Liver (tissue), 8 donors: ENCODE measurements at regions not wholly inside any gene's neighbourhood (a gene's known extent, or its start where the extent isn't known, plus 50 kb on each side); places are given as distances from the start of the nearest gene placed in this dataset.

Experiments used
- DNase-seq: peaks from one replicate; pipeline ENCODE4 v3.0.0-alpha.2; 2017; ENCODE audit warnings: low spot score
- H3K27ac ChIP-seq, 2 donors: one replicate each; pipeline ENCODE4 v1.7.0; 2013; ENCODE audit warnings: inconsistent platforms in 2 of 2, low read length in 2 of 2, control low read depth in 1 of 2, low read depth in 1 of 2, mild to moderate bottlenecking in 1 of 2
- H3K27me3 ChIP-seq, 4 donors: one replicate each; pipeline versions ENCODE4 v1.6.1 to v1.7.0; 2013; ENCODE audit warnings: low read length in 3 of 4, inconsistent platforms in 1 of 4, mild to moderate bottlenecking in 1 of 4, moderate library complexity in 1 of 4; ENCODE audit not compliant: control insufficient read depth in 4 of 4, insufficient read depth in 4 of 4
- H3K36me3 ChIP-seq, 4 donors: one replicate each; pipeline versions ENCODE4 v1.6.1 to v1.7.0; 2013; ENCODE audit warnings: low read length in 3 of 4, mild to moderate bottlenecking in 3 of 4, low read depth in 1 of 4, moderate library complexity in 1 of 4; ENCODE audit not compliant: control insufficient read depth in 4 of 4, insufficient read depth in 3 of 4
- H3K4me1 ChIP-seq, 4 donors: one replicate each; pipeline versions ENCODE4 v1.6.1 to v1.7.0; 2013; ENCODE audit warnings: low read length in 3 of 4, mild to moderate bottlenecking in 3 of 4, moderate library complexity in 1 of 4; ENCODE audit not compliant: control insufficient read depth in 4 of 4, insufficient read depth in 4 of 4
- H3K4me3 ChIP-seq, 3 donors: one replicate each; pipeline versions ENCODE4 v1.6.1 to v1.7.0; 2013; ENCODE audit warnings: low read length in 3 of 3, control low read depth in 1 of 3, low read depth in 1 of 3, mild to moderate bottlenecking in 1 of 3
- H3K9ac ChIP-seq, 2 donors: one replicate each; pipeline ENCODE4 v1.7.0; 2013; ENCODE audit warnings: low read length in 2 of 2, mild to moderate bottlenecking in 2 of 2, moderate library complexity in 2 of 2, control low read depth in 1 of 2, low read depth in 1 of 2
- H3K9me3 ChIP-seq, 4 donors: one replicate each; pipeline versions ENCODE4 v1.6.1 to v1.7.0; 2013; ENCODE audit warnings: low read length in 3 of 4; ENCODE audit not compliant: control insufficient read depth in 4 of 4
- ATF3 ChIP-seq: IDR thresholded peaks from 2 replicates; pipeline ENCODE4 v1.6.1; 2016; ENCODE audit warnings: antibody characterized with exemption
- CTCF ChIP-seq: fragments of 150-350 bp; IDR thresholded peaks from 2 replicates; pipeline ENCODE4 v1.5.1; 2017; ENCODE audit warnings: improper control_type of control experiment, low read depth, low read length; ENCODE audit not compliant: missing input control
- EGR1 ChIP-seq, 2 donors: IDR thresholded peaks; 2 replicates each; pipeline ENCODE4 v1.6.1; 2016 to 2018; ENCODE audit warnings: antibody characterized with exemption in 2 of 2, low read depth in 2 of 2
- FOXA1 ChIP-seq: IDR thresholded peaks from 2 replicates; pipeline ENCODE4 v1.6.1; 2016; ENCODE audit warnings: antibody characterized with exemption
- FOXA2 ChIP-seq: IDR thresholded peaks from 2 replicates; pipeline ENCODE4 v1.6.1; 2016; ENCODE audit warnings: antibody characterized with exemption
- GABPA ChIP-seq, 2 donors: IDR thresholded peaks in 1 of 2; conservative IDR thresholded peaks in 1 of 2; 2 replicates each; pipeline ENCODE4 v1.6.1; 2016; ENCODE audit warnings: antibody characterized with exemption in 2 of 2, mild to moderate bottlenecking in 1 of 2, moderate library complexity in 1 of 2
- HNF4A ChIP-seq, 2 donors: conservative IDR thresholded peaks; 2 replicates each; pipeline ENCODE4 v1.6.1; 2016; ENCODE audit warnings: antibody characterized with exemption in 2 of 2, mild to moderate bottlenecking in 2 of 2
- HNF4G ChIP-seq: IDR thresholded peaks from 2 replicates; pipeline ENCODE4 v1.6.1; 2016; ENCODE audit warnings: antibody characterized with exemption
- JUND ChIP-seq, 2 donors: IDR thresholded peaks; 2 replicates each; pipeline ENCODE4 v1.6.1; 2016; ENCODE audit warnings: antibody characterized with exemption in 2 of 2
- MAX ChIP-seq: IDR thresholded peaks from 2 replicates; pipeline ENCODE4 v1.6.1; 2016; ENCODE audit warnings: antibody characterized with exemption
- NR2F2 ChIP-seq: IDR thresholded peaks from 2 replicates; pipeline ENCODE4 v1.6.1; 2016; ENCODE audit warnings: antibody characterized with exemption
- REST ChIP-seq: IDR thresholded peaks from 2 replicates; pipeline ENCODE4 v1.6.1; 2016; ENCODE audit warnings: antibody characterized with exemption, mild to moderate bottlenecking
- RXRA ChIP-seq, 2 donors: IDR thresholded peaks; 2 replicates each; pipeline ENCODE4 v1.6.1; 2017 to 2018; ENCODE audit warnings: antibody characterized with exemption in 2 of 2, mild to moderate bottlenecking in 1 of 2
- SP1 ChIP-seq: IDR thresholded peaks from 2 replicates; pipeline ENCODE4 v1.6.1; 2018; ENCODE audit warnings: antibody characterized with exemption, mild to moderate bottlenecking
- ZBTB33 ChIP-seq: IDR thresholded peaks from 2 replicates; pipeline ENCODE4 v1.6.1; 2016; ENCODE audit warnings: antibody characterized with exemption
- WGBS: extraction: QIAGEN DNeasy Blood & Tissue Kit; methylation state at CpG from one replicate; pipeline ENCODE4 v1.1.7; 2013; 5-methylcytosine and 5-hydroxymethylcytosine counted together
- donor health status: healthy.
- donor health status: healthy.
- donor health status: healthy.
- donor health status: healthy.
- donor health status: healthy.

DNA sequence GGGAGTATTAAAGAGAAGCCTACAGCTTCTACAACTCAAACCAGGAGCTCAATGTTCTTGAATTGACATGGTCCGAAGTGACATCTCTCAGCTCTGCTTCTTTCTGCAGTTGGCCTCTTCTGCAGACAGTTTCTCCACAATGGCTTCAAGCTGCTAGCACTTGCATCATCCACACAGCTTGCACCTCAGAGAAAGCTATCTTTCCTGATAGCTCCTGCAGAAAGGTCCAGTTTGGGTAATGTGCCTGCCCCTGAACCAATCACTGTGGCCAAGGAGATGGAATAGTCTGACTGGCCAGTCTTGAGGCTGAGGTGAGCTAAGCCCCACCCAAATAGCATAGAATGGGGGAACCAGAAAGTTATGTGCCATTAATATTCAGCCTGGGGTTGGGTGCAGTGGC lies 95.8 kb upstream of the ABCA1 start (continued):
- no peak for TF ChIP-seq CTCF
- no peak for TF ChIP-seq MAX

DNA sequence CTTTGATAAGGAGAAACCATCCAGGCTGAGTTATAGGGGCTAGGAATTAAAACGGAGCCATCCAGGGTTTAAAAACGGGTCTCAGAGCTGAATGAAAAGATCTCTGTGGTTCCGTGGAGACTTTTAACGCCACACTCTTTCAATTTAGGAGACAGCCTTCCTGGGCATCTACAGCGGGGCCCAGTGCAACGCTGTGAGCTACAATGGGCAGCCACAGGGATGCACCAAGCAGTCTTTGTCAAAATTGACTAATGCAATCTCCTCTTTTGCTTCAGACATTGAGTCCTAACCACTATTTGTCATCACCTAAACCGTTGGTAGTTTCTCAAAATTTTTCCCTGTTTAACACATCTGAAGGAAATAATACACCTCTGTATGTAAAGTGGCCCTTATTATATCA lies 96.6 kb upstream of the ABCA1 start:
- Histone ChIP-seq H3K9ac (no peak overlapping the region), H3K9me3 (no peaks in the 10 kb centered on the region), H3K27ac (no peak overlapping the region), H3K36me3 (no peaks in the 10 kb centered on the region), H3K4me1 (no peaks in the 10 kb centered on the region), H3K27me3 (no peaks in the 10 kb centered on the region), H3K4me3 (no peak overlapping the region)
- TF ChIP-seq ATF3 (no peak), JUND (IDR thresholded peaks at IDR 0.05) (no peak), HNF4G (no peak), EGR1 (IDR thresholded peaks at IDR 0.05; ENCODE audit: low read depth in 2 of 2) (no peak), NR2F2 (no peak), FOXA2 (no peak), RXRA (IDR thresholded peaks at IDR 0.05) (no peak), SP1 (no peak)
- WGBS, result 80% methylated on average over 7 of the region's 7 CpGs
- no peak for DNase-seq

DNA sequence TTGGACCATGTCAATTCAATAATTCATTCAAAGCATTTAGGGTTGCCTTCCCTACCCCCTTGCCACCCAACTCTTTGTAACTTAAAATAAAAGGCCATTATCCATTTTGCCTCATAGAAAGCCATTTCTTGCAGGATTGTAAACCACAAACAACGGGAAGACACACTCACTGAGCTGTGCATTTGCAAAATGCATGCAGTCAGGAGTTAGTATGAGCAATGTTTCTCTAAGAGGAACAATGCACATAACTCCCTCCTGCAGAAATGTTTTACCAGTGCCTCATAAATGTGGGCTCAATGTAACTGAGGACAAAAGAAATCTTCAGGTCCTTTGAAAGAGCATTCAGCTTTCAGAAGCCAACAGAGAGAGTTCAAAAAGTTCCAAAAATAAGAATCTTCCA lies 98.5 kb upstream of the ABCA1 start:
- 57% methylated on average over 1 of the region's 1 CpG for WGBS
- Histone ChIP-seq H3K36me3 (no peaks in the 10 kb centered on the region), H3K4me1 (no peaks in the 10 kb centered on the region), H3K27ac (no peak overlapping the region), H3K9ac (no peak overlapping the region), H3K4me3 (no peak overlapping the region), H3K27me3 (no peaks in the 10 kb centered on the region), H3K9me3 (no peaks in the 10 kb centered on the region)
- no peak for DNase-seq
- no peak for TF ChIP-seq ZBTB33
- no peak for TF ChIP-seq FOXA1
- no peak for TF ChIP-seq GABPA (IDR thresholded peaks at IDR 0.05 in 1 of 2, conservative IDR thresholded peaks at IDR 0.05 in 1 of 2)
- TF ChIP-seq NR2F2, result no peak
- no peak for TF ChIP-seq JUND (IDR thresholded peaks at IDR 0.05)
- TF ChIP-seq CTCF, result no peak
- no peak for TF ChIP-seq EGR1 (IDR thresholded peaks at IDR 0.05; ENCODE audit: low read depth in 2 of 2)
- no peak for TF ChIP-seq MAX
- TF ChIP-seq HNF4G, result no peak
- no peak for TF ChIP-seq SP1
- no peak for TF ChIP-seq ATF3
- no peak for TF ChIP-seq FOXA2
- TF ChIP-seq HNF4A (conservative IDR thresholded peaks at IDR 0.05), result no peak
- no peak for TF ChIP-seq REST
